Vagina (tissue), 2 donors: ENCODE measurements at regions not wholly inside any gene's neighbourhood (a gene's known extent, or its start where the extent isn't known, plus 50 kb on each side); places are given as distances from the start of the nearest gene placed in this dataset.

Source experiments
- CTCF ChIP-seq, 3 experiments: fragments of 450-650 bp in 2 of 3; fragments of 200-600 bp in 1 of 3; sonication (generic) in 1 of 3; IDR thresholded peaks; one replicate each; pipeline ENCODE4 v1.5.1; 2017 to 2019; ENCODE audit warnings: antibody characterized with exemption in 3 of 3, mild to moderate bottlenecking in 2 of 3, moderate library complexity in 2 of 3
- POLR2A ChIP-seq, 2 donors: fragments of 450-650 bp; IDR thresholded peaks; one replicate each; pipeline ENCODE4 v1.6.1; 2017; ENCODE audit warnings: antibody characterized with exemption in 2 of 2, mild to moderate bottlenecking in 2 of 2, moderate library complexity in 2 of 2

GRCh38 chr5:69042915-69043654, 50.7 kb upstream of the SLC30A5 start:
- TF ChIP-seq POLR2A (IDR thresholded peaks at IDR 0.05): no peak
- peak; percentile 68 to 82 (median 72) for TF ChIP-seq CTCF (IDR thresholded peaks at IDR 0.05)
